Osteocyte (in vitro differentiated cells): ENCODE measurements at regions not wholly inside any gene's neighbourhood (a gene's known extent, or its start where the extent isn't known, plus 50 kb on each side); places are given as distances from the start of the nearest gene placed in this dataset.
A peak's percentile ranks its signal among the peaks of the same experiment; 100 is the strongest.

ENCODE experiments used
- DNase-seq: peaks from one replicate; pipeline ENCODE4 v3.0.0; 2021; ENCODE audit warnings: mixed read lengths; ENCODE audit not compliant: unreplicated experiment; ENCODE audit errors: extremely low spot score
- H3K27ac Mint-ChIP-seq: one replicate; pipeline ENCODE4 v1.8.0; 2021; ENCODE audit warnings: mild to moderate bottlenecking, mixed read lengths; ENCODE audit not compliant: unreplicated experiment
- H3K27me3 Mint-ChIP-seq: one replicate; pipeline ENCODE4 v1.8.0; 2021; ENCODE audit warnings: mixed read lengths; ENCODE audit not compliant: unreplicated experiment
- H3K36me3 Mint-ChIP-seq: one replicate; pipeline ENCODE4 v1.8.0; 2021; ENCODE audit warnings: mixed read lengths; ENCODE audit not compliant: unreplicated experiment
- H3K4me1 Mint-ChIP-seq: one replicate; pipeline ENCODE4 v1.8.0; 2021; ENCODE audit warnings: mixed read lengths; ENCODE audit not compliant: unreplicated experiment
- H3K4me3 Mint-ChIP-seq: one replicate; pipeline ENCODE4 v1.8.0; 2021; ENCODE audit warnings: mild to moderate bottlenecking, moderate library complexity, mixed read lengths; ENCODE audit not compliant: unreplicated experiment
- H3K9me3 Mint-ChIP-seq: one replicate; pipeline ENCODE4 v1.8.0; 2021; ENCODE audit warnings: mixed read lengths; ENCODE audit not compliant: unreplicated experiment
- TF ChIP-seq, protein P1 (sequence below): fragments of 200-600 bp; sonication (generic); IDR thresholded peaks from 2 replicates; pipeline ENCODE4 v1.5.0; 2021; ENCODE audit warnings: antibody characterized with exemption, mild to moderate bottlenecking, moderate library complexity

DNA sequence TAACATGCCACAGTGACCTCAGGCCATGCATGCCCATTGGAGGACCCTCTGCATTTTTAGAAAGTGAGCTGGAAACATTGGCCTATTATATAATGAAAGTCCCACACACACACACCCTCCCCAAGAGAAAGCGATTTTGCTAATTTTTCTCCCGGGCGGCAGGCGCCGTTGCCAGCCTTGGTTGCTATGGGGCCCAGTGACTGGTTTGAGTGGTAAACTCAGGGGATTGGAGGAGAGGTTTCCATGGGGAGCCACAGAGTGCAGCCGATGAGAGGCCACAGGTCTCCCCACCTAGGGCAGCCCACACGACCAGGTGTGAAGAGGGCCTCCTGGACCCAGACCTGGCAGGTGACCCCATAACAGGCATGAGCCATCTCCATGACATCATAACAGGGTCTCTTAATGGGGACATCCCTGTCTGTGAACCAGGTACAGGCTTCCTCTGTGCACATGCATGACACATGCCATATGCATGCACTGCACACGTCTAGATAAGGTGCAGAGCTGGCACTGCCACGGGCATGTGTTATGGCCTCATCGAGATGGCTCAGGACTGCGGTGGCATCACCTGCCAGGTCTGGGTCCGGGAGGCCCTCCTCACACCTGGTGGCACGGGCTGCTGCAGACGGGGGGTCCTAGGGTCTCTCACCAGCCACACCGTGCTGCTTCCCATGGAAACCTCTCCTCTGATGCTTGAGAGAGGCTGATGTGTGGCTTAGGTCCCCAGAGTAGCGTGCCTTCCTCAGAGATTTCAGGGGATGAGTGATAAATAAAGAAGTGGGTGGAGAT is 144.1 kb downstream of the RBFOX3 start:
- Mint-ChIP-seq H3K4me1 (peaks cover 16% of the 10 kb centered on the region), H3K4me3 (no peak overlapping the region), H3K27me3 (peaks cover 10% of the 10 kb centered on the region), H3K36me3 (no peaks in the 10 kb centered on the region), H3K9me3 (no peaks in the 10 kb centered on the region), H3K27ac (no peak overlapping the region)
- TF ChIP-seq, protein P1, sequence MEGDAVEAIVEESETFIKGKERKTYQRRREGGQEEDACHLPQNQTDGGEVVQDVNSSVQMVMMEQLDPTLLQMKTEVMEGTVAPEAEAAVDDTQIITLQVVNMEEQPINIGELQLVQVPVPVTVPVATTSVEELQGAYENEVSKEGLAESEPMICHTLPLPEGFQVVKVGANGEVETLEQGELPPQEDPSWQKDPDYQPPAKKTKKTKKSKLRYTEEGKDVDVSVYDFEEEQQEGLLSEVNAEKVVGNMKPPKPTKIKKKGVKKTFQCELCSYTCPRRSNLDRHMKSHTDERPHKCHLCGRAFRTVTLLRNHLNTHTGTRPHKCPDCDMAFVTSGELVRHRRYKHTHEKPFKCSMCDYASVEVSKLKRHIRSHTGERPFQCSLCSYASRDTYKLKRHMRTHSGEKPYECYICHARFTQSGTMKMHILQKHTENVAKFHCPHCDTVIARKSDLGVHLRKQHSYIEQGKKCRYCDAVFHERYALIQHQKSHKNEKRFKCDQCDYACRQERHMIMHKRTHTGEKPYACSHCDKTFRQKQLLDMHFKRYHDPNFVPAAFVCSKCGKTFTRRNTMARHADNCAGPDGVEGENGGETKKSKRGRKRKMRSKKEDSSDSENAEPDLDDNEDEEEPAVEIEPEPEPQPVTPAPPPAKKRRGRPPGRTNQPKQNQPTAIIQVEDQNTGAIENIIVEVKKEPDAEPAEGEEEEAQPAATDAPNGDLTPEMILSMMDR, result no peak
- no peak for DNase-seq

DNA sequence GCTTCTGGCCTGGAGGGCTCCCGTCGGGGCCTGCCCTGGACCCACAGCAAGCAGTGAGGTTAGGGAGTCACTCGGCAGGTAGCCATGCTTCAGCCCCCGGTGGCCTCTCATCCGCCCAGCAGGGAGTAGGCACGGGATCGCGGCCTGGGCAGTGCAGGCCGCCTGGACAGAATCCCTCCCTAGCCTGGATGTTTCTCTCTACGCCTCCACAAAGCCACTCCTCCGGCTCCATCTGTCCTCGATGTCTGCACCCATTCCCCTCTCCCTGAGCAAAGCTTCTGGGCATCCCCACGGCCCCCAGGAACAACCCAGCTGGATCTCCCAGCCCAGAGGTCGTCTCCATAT is 145.2 kb downstream of the RBFOX3 start:
- peak overlapping the region; percentile 5 for H3K27ac Mint-ChIP-seq
- peaks cover 25% of the 10 kb centered on the region for H3K4me1 Mint-ChIP-seq
- no peak overlapping the region for H3K4me3 Mint-ChIP-seq
- DNase-seq, result no peak
- H3K36me3 Mint-ChIP-seq, result no peaks in the 10 kb centered on the region
- peaks cover 2% of the 10 kb centered on the region for H3K27me3 Mint-ChIP-seq
- H3K9me3 Mint-ChIP-seq, result no peaks in the 10 kb centered on the region
- TF ChIP-seq, protein P1, result no peak

DNA sequence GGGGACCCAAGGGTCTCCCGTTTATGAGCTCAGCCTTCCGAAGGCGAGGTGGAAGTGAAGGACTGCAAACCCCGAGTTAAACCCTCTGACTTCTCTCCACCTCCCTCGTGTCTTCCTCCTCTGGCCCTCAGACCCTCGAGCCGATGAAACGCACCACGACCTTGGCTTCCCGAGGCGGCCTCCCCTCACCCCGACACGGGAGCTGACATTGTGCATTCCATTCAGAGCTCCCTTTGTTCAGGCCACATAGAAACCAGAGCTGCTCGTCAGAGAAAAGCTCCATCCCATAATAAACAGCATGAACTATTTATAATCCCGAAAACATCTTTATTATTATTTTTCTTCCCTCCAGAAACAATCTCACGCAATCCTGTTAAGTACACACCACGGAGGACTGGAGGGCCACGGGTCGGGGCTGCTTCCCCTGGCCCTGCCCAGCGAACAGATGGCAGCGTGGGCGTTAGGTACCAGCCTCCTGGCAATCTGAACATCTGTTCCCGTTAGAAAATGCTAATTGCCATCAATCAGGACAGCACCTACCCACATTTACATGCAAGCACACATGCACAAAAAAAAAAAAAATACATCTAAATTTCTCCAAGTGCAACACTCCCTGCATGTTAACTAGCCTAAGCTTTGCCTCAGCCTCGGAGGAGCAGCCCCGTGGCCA is 145.7 kb downstream of the RBFOX3 start:
- Mint-ChIP-seq H3K9me3 (no peaks in the 10 kb centered on the region), H3K36me3 (no peaks in the 10 kb centered on the region), H3K4me3 (no peak overlapping the region), H3K27ac (peak overlapping the region; percentile 77), H3K27me3 (no peaks in the 10 kb centered on the region), H3K4me1 (peaks cover 29% of the 10 kb centered on the region)
- DNase-seq, result no peak
- TF ChIP-seq, protein P1, result no peak

DNA sequence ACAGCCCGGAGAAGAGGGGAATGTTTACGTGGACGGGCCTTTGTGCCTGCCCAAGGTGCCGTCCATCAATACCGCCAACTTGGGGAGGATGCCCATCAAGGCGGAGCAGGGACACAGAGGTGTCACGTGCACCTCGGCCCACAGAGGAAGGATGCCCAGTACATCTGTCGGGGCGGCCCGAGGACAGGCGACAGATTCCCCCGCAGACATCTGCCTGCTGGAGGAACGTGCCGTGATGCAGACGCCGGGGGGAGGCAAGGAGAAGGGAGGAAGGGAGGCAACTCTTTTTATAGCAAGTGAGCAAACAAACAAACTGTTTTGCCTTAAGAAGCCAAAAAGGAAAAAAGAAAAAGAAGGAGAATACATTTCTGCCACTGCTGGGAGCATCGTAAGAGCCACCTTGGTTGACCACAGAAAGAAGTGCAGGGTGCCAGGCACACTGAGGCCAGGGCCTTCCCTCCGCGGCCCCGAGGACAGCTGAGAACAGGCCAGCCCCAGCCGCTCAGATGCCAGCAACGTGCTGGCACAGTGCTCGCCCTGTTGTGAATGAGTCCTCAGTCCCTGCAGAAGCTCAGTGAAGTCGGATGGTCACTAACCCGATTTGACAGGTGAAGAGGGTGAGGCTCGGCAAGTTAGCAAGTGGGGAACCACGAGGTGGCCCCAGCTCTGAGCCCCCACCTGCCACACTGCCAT is 146.4 kb downstream of the RBFOX3 start:
- no peak for DNase-seq
- H3K9me3 Mint-ChIP-seq, result no peaks in the 10 kb centered on the region
- no peaks in the 10 kb centered on the region for H3K27me3 Mint-ChIP-seq
- peaks cover 30% of the 10 kb centered on the region for H3K4me1 Mint-ChIP-seq
- TF ChIP-seq, protein P1, result no peak
- peak overlapping the region; percentile 77 for H3K27ac Mint-ChIP-seq
- H3K4me3 Mint-ChIP-seq, result no peak overlapping the region
- no peaks in the 10 kb centered on the region for H3K36me3 Mint-ChIP-seq
